ENCODE measurements at regions not wholly inside any gene's neighbourhood (a gene's known extent, or its start where the extent isn't known, plus 50 kb on each side); places are given as distances from the start of the nearest gene placed in this dataset.

DNA sequence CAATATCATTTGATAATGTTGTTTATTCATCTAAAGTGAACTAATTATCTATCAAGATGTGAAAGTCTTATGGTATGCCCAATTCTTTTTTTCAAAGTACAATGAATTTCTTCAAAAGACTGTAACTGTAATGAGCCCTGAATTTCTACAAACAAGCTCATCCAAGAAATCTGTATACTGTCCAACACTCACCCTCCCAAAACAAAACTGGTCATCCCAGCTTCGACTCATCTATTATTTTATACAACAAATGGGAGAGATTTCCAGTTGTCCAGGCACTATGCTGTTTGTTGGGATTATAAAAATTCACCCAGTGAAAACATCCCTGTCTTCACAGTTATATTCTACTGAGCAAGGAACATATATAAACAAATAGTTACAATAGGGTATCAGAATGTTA is 806.9 kb downstream of the TNS3 start:
- no peak for DNase-seq (ENCODE audit: low read depth)
- H3K4me3 ChIP-seq (ENCODE audit: low read depth, low read length): no peak overlapping the region
- TF ChIP-seq, protein P1, sequence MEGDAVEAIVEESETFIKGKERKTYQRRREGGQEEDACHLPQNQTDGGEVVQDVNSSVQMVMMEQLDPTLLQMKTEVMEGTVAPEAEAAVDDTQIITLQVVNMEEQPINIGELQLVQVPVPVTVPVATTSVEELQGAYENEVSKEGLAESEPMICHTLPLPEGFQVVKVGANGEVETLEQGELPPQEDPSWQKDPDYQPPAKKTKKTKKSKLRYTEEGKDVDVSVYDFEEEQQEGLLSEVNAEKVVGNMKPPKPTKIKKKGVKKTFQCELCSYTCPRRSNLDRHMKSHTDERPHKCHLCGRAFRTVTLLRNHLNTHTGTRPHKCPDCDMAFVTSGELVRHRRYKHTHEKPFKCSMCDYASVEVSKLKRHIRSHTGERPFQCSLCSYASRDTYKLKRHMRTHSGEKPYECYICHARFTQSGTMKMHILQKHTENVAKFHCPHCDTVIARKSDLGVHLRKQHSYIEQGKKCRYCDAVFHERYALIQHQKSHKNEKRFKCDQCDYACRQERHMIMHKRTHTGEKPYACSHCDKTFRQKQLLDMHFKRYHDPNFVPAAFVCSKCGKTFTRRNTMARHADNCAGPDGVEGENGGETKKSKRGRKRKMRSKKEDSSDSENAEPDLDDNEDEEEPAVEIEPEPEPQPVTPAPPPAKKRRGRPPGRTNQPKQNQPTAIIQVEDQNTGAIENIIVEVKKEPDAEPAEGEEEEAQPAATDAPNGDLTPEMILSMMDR (IDR thresholded peaks at IDR 0.05; ENCODE audit: low read depth, low read length, missing control alignments): no peak

DNA sequence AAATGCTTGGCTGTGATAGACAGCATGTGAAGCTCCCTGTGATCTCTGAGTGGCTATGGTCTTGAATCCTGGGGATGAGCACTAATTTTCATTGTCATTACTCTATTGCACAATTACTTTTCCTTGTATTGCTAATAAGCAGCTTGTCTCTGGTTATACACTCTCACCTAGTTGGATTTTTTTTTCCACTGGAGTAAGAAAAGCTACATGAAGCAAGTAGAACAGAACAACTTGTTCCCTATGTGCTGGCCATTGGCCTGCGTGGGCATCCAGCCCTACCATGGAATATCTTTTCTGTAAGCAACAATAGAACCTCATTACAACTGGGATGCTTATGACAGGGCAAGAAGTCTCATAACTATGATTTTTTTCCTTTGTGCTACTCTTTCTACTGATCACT is 807.4 kb downstream of the TNS3 start:
- DNase-seq (ENCODE audit: low read depth): no peak
- TF ChIP-seq, protein P1 (IDR thresholded peaks at IDR 0.05; ENCODE audit: low read depth, low read length, missing control alignments): no peak

DNA sequence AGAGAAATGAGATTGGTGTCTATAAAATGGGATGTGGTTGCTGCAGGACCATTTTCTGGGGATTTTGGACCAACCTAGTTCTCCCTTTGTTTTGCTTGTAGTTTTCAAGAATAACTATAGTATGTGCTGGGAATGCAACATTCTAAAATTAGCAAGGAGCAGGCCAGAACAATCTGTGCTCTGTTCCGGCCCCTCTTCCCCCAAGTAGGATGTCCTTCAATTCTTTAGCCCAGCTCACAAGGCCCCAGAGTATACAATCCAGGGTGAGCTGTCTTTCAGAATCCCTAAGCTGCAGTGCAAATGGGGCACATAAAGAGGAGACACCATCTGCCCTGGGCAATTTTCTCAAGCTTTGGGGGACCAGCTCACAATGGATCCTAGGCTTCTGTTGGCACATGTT is 809.1 kb downstream of the TNS3 start:
- no peak for DNase-seq (ENCODE audit: low read depth)
- TF ChIP-seq, protein P1 (IDR thresholded peaks at IDR 0.05; ENCODE audit: low read depth, low read length, missing control alignments): no peak
- no peak overlapping the region for H3K4me3 ChIP-seq (ENCODE audit: low read depth, low read length)

More for the DNA sequence above, 807.4 kb downstream of the TNS3 start:
- H3K4me3 ChIP-seq (ENCODE audit: low read depth, low read length): no peak overlapping the region

DNA sequence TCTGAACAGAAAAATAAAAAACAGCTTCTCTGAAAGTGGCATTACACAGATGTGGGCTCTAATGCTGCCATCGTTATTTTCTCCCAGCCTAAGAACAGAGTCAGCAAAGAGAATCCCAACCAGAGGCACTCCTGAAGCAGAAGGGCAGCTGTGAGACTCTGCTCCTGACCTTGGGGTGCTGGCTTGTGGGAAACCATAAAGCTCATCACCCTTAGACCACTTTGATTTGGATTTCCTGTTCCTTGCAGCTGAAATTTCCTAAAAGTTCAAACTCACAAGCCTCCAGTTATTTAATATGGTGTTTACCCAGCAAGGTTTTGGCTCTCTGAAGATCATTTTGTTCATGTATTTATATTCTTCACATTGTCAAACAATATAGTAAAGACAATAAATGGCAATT is 814.8 kb downstream of the TNS3 start:
- TF ChIP-seq, protein P1 (IDR thresholded peaks at IDR 0.05; ENCODE audit: low read depth, low read length, missing control alignments): no peak
- no peak for DNase-seq (ENCODE audit: low read depth)
- H3K4me3 ChIP-seq (ENCODE audit: low read depth, low read length): no peak overlapping the region

DNA sequence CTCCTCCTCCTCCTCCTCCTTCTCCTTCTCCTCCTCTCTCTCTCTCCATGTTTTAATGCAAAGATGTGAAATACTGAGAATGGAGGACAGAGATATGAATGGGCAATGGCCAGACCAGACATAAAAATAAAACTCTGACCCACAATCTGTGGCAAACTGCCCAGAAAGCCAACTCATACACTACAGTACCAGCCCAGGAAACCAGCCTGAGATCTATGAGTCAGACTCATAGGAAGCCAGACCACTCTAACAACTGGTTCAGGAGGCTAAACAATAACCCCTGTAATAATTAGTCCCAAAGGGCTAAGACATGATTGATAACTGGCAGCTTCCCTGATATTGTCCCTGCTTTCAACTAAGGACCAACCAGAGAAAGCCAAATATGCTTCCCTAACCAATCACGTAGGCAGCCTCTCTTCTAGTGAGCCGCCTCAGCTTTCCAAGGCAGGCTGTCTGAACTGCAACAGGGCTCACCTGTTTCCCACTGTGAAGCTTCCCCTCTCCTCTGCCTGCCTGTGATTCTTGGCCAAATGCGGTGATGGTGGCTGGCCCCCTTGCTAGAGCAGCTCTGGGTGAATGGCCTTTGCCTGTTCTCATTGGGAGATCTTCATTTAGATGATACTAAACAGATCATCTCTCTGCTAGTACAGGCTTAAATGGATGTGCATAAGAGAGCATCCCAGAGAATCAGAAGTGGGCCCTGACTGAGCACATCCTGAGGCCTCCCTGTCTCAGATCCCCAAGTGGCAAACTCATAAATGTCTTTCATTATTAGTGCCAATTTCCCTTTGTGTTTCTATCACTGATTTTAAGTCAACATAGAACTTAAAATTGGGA is 817.6 kb downstream of the TNS3 start:
- TF ChIP-seq, protein P1 (IDR thresholded peaks at IDR 0.05; ENCODE audit: low read depth, low read length, missing control alignments): no peak
- DNase-seq (ENCODE audit: low read depth): no peak

DNA sequence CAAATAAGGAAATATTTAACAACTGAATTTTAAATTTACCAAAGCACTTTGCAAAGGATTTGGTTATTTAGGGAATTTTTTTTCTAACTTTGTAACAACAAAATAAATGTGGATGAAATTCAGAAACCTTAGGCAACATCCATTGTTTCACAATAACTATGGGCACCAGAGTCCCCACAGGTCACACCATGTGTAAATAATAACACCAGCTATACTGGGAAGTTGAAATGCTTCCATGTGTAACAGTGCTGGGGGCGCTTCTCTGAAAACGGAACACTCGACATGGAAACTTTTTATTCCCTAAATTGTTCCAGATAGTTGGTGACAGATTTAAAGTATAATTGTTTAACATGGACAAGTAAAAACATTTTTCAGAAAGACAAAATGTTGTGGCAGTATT is 818.6 kb downstream of the TNS3 start:
- TF ChIP-seq, protein P1 (IDR thresholded peaks at IDR 0.05; ENCODE audit: low read depth, low read length, missing control alignments): no peak
- no peak overlapping the region for H3K4me3 ChIP-seq (ENCODE audit: low read depth, low read length)
- DNase-seq (ENCODE audit: low read depth): no peak

More for the DNA sequence above, 817.6 kb downstream of the TNS3 start:
- H3K4me3 ChIP-seq (ENCODE audit: low read depth, low read length): no peak overlapping the region
